GM19240 (cell line): ENCODE measurements at regions not wholly inside any gene's neighbourhood (a gene's known extent, or its start where the extent isn't known, plus 50 kb on each side); places are given as distances from the start of the nearest gene placed in this dataset.

Experiments used
- DNase-seq: peaks from one replicate; pipeline ENCODE4 v3.0.0; 2011; ENCODE audit warnings: low spot score; ENCODE audit not compliant: insufficient read length

- no peak for DNase-seq
Observed at GRCh38 chr4:142960867-142961644, 115.0 kb upstream of the INPP4B start.

GRCh38 chr4:142961866-142962265 lies 115.8 kb upstream of the INPP4B start:
- no peak for DNase-seq

- DNase-seq: no peak
Observed at GRCh38 chr4:142974328-142974727, 128.2 kb upstream of the INPP4B start.

- DNase-seq: no peak
Observed at GRCh38 chr4:142975618-142976017, 129.5 kb upstream of the INPP4B start.

- no peak for DNase-seq
Observed at GRCh38 chr4:142976482-142976881, 130.4 kb upstream of the INPP4B start.

GRCh38 chr4:142977182-142977581 lies 131.1 kb upstream of the INPP4B start:
- DNase-seq: no peak

DNA sequence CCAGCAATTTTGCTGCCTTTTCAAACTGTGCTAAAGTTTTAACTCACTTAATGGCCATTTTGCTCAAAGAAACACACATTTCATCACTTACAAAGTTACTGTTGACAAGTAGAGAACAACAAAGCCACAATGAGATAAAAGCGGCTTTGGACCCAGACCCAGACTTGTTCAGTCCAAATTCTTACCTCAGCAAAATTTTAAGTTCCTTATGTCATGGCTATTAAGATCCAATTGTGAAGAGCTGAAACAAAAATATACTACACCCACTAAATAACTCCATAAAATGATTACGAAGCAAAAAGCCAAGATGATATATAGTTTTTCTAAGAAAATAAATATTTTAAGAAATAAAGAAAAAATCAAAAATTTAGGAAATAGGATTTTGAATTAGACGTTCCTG lies 137.0 kb upstream of the INPP4B start:
- DNase-seq: no peak

DNA sequence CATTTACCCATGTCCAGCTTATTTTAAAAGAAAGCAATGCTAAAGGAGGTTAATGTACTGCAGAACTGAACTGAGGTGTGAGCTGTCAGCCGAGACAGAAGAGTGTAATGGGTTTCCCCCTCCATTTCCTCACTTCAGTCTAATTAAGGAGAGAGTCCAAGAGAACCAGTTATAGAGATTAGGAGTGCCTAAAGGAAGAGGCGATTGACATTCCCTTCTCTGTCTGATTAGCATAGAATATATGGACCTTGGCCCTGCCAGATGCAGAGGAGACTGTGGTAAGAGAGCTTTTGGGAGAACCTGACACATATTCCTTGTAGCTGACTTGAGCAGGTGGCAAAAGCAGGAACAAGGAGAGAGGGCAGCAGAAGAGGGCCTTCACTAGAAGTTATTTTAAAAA lies 137.5 kb upstream of the INPP4B start:
- no peak for DNase-seq

GRCh38 chr4:142984871-142985585 lies 138.9 kb upstream of the INPP4B start:
- DNase-seq: no peak

DNA sequence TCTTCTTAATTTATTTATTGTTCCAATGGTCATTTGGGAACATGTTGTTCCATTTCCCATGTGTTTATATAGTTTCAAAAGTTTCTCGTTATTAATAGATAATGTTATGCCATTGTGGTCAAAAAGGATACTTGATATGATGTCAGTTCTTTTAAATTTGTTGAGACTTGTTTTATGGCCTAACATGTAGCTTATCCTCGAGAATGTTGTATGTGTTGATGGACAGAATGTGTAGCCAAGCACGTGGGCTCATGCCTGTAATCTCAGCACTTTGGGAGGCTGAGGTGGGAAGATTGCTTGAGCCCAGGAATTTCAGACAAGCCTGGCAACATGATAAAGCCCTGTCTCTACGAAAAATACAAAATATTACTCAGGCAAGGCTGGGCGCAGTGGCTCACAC lies 168.5 kb upstream of the USP38 start:
- no peak for DNase-seq

GRCh38 chr4:143017210-143017609 lies 167.5 kb upstream of the USP38 start:
- DNase-seq: no peak

DNA sequence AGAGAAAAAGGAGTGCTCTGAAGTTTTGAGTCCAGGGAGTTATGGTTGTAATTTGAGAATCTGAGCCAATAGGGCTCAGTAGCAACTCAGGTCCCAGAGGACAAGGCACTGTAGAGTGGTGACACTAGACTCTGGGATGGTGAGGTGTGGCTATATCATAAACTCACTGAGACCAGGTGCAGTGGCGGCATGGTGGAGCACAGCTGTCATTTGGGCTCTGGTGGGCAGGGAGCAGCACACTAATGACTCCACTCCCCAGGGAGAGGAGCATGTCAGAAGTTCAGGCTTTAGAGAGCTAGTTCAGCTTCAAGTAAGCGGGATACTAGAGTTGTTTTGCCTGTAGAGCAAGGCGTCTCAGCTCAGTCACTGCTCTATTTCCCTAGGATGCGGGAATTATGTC lies 165.4 kb upstream of the USP38 start:
- no peak for DNase-seq

DNA sequence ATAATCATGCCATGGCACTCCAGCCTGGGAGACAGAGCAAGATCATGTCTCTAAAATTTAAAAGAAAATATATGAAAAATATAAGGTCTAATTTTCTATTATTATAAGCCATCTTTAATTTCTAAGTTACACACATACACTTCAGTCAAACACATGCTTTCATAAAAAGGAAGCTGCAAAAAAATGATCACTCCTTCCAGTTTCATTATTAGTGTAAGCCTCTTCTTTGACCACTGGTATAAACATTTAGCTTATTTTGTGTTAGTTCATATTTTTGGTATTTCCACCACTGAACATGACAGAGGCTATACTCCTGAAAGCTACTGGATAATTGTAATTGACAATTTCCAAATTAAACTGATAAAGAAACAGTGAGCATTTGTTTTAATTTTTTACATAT lies 163.3 kb upstream of the USP38 start:
- DNase-seq: peak; percentile 9

DNA sequence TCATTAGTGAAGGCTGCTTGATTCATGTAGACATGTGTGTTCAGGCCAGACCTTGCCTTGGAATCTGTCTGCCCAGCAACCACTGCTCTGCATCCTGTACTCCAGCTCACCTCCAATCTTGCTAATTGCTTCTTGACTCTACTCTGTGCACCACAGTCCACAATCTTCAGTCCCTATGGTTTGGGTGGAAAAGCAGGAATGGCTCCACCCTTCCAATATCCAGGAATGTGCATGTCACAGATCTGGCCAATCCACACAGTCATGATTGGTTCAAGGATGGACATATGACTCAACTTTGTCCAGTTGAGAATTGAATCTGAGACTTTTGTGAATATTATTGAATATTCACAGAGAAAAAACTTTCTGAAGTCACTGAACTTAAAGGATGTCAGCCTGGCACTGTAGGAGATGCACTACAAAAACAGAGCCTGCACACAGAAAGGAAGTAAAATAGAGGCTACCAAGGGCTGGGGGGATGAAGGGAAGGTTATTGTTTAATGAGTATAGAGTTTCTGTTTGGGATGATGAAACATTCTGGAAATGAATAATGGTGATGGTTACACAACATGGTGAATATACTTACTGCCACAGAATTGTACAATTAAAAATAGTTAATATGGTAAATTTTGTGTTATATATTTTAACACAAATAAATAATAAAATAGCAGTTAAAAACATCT lies 161.3 kb upstream of the USP38 start:
- DNase-seq: no peak

GRCh38 chr4:143025081-143025704 lies 159.5 kb upstream of the USP38 start:
- DNase-seq: no peak

GRCh38 chr4:143026459-143027170 lies 158.1 kb upstream of the USP38 start:
- no peak for DNase-seq

DNA sequence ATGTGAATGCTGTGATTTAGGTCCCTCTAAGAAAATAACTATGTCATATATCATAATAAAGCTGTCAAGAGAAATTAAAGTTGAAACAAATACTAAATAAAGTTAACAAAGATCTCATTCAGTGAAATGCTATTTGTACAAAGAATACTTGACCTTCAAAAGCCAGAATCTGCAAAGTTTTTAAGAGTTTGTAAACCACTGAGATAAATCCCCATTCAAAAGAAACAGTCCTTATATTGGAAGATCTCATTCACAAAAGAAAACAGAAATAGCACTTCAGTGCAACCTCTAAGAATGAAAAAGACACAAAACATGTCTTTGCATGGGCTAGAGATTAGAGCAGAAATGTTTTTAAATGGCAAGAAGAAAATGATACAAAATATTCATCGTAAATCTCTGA lies 149.1 kb upstream of the USP38 start:
- DNase-seq: no peak

- DNase-seq: no peak
Observed at GRCh38 chr4:143036443-143036842, 148.3 kb upstream of the USP38 start.

- DNase-seq: no peak
Observed at GRCh38 chr4:143046454-143046853, 138.3 kb upstream of the USP38 start.

- no peak for DNase-seq
Observed at GRCh38 chr4:143046906-143047305, 137.8 kb upstream of the USP38 start.

- DNase-seq: no peak
Observed at GRCh38 chr4:143054971-143055370, 129.7 kb upstream of the USP38 start.
